ENCODE measurements at regions not wholly inside any gene's neighbourhood (a gene's known extent, or its start where the extent isn't known, plus 50 kb on each side); places are given as distances from the start of the nearest gene placed in this dataset.

DNA sequence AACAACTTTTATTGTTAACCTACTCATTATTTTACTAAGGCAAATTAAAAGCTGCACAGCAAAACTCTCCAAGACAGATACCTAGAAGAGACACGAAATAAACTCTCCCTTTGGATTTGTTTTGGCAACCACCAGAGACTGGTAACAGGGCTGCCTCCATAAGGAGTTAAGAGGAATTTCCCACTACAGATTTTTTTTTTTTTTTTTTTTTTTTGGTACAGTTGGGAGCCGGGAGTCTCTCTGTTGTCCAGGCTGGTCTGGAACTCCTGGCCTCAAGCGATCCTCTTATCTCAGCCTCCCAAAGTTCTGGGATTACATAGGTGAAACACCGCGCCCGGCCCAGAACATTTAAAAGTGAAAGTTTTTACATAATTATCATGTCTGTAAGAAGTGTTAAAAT lies 73.6 kb upstream of the VGLL4 start:
- Histone ChIP-seq H3K4me2 (ENCODE audit: insufficient read depth, insufficient read length, low read length) (no peak overlapping the region), H3K79me2 (ENCODE audit: insufficient read depth, low read length) (peaks cover 2% of the 10 kb centered on the region; the same call in 1 of the 2 replicates)

More for the DNA sequence above, 73.6 kb upstream of the VGLL4 start:
- Histone ChIP-seq H4K5ac (ENCODE audit: insufficient read length, low read depth, low read length) (no peak overlapping the region), H4K20me1 (ENCODE audit: control insufficient read depth, insufficient read depth, insufficient read length) (no peaks in the 10 kb centered on the region), H3T11ph (ENCODE audit: low read length) (no peak overlapping the region), H2AFZ (ENCODE audit: low read length) (no peak overlapping the region), H3K27ac (ENCODE audit: insufficient read length, low read depth, low read length) (no peak overlapping the region), H2BK20ac (ENCODE audit: low read depth, low read length, poor library complexity, severe bottlenecking) (no peak overlapping the region), H3K27me3 (ENCODE audit: insufficient read depth, low read length) (no peaks in the 10 kb centered on the region), H2BK15ac (ENCODE audit: low read depth, low read length) (no peak overlapping the region), H2BK120ac (ENCODE audit: low read depth, low read length, poor library complexity, severe bottlenecking) (no peak overlapping the region), H3K9me3 (ENCODE audit: control insufficient read depth, low read depth, low read length) (no peaks in the 10 kb centered on the region), H4K8ac (replicated peaks; ENCODE audit: insufficient read length, low read depth, low read length) (no peak overlapping the region), H4K91ac (ENCODE audit: insufficient read length, low read depth, low read length) (no peak overlapping the region), H2BK12ac (ENCODE audit: insufficient read length, low read depth, low read length) (no peak overlapping the region), H3K18ac (ENCODE audit: insufficient read length, low read depth, low read length) (no peak overlapping the region), H3K56ac (ENCODE audit: insufficient read length, low read depth, low read length) (no peak overlapping the region), H2AK5ac (ENCODE audit: insufficient read length, low read length) (no peak overlapping the region), H3K14ac (ENCODE audit: insufficient read depth, low read length) (no peak overlapping the region), H3K23me2 (ENCODE audit: insufficient read length, low read depth, low read length, poor library complexity, severe bottlenecking) (peaks cover 5% of the 10 kb centered on the region), H2BK5ac (ENCODE audit: insufficient read length, low read length) (no peak overlapping the region), H3K4ac (ENCODE audit: low read depth, low read length) (no peak overlapping the region), H3K4me1 (ENCODE audit: insufficient read depth, low read length) (no peaks in the 10 kb centered on the region; the same call in none of the 2 replicates), H3K79me1 (ENCODE audit: insufficient read depth, low read depth, low read length, poor library complexity, severe bottlenecking) (no peaks in the 10 kb centered on the region), H3K9ac (ENCODE audit: extremely low read depth, insufficient read length, low read length) (no peak overlapping the region), H3K23ac (ENCODE audit: insufficient read length, low read depth, low read length) (no peak overlapping the region)
- TF ChIP-seq, protein P1, sequence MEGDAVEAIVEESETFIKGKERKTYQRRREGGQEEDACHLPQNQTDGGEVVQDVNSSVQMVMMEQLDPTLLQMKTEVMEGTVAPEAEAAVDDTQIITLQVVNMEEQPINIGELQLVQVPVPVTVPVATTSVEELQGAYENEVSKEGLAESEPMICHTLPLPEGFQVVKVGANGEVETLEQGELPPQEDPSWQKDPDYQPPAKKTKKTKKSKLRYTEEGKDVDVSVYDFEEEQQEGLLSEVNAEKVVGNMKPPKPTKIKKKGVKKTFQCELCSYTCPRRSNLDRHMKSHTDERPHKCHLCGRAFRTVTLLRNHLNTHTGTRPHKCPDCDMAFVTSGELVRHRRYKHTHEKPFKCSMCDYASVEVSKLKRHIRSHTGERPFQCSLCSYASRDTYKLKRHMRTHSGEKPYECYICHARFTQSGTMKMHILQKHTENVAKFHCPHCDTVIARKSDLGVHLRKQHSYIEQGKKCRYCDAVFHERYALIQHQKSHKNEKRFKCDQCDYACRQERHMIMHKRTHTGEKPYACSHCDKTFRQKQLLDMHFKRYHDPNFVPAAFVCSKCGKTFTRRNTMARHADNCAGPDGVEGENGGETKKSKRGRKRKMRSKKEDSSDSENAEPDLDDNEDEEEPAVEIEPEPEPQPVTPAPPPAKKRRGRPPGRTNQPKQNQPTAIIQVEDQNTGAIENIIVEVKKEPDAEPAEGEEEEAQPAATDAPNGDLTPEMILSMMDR (conservative IDR thresholded peaks at IDR 0.05) = no peak
- Mint-ChIP-seq H3K9me3 (0 out of 5 replicates have a peak, but pooled peaks cover 0 to 3% of the 10 kb centered on the region in 2 experiments), H3K36me3 (ENCODE audit: insufficient read depth in 1 of 3, low read depth in 3 of 3) (peaks cover 0 to 4% (median 0%) of the 10 kb centered on the region in 3 experiments; a peak in 2 of 7 replicates), H3K27me3 (ENCODE audit: low read depth) (peaks cover 21% of the 10 kb centered on the region), H3K4me1 (peaks cover 38 to 40% of the 10 kb centered on the region in 2 experiments), H3K4me3 (no peak overlapping the region), H3K27ac (no peak overlapping the region)
- no CpG with 5 or more reads among the region's 6 CpGs for WGBS (ENCODE audit: extremely low coverage, insufficient read length, low lambda C conversion rate)
- DNase-seq = no peak

Data from H9 (cell line).